GM12878 (cell line): ENCODE measurements at regions not wholly inside any gene's neighbourhood (a gene's known extent, or its start where the extent isn't known, plus 50 kb on each side); places are given as distances from the start of the nearest gene placed in this dataset.

Experiments used
- ATAC-seq: fragments of 200-7000 bp; cut with Tn5 transposase; 3 replicates; pipeline ENCODE4 v1.9.1; 2020; ENCODE audit warnings: mild to moderate bottlenecking, moderate library complexity
- BruUV-seq: library from RNA; stranded (reverse); fragments of 400-500 nt; replicated peaks from 2 replicates; lab custom pipeline; 2021; lab: Mats Ljungman, UMichigan
- CTCF ChIA-PET: fragments of 300-600 bp; sonication (Branson Sonifier 250); formaldehyde crosslinking; extraction: SDS; loops from one replicate; lab custom pipeline; 2021; ENCODE audit warnings: inconsistent platforms; lab: Yijun Ruan, JAX
- POLR2A ChIA-PET: fragments of 350-600 bp; formaldehyde crosslinking; extraction: SDS; loops from one replicate; lab custom pipeline; 2021; ENCODE audit warnings: inconsistent platforms; lab: Charles Lee
- RAD21 ChIA-PET: fragments of 300-600 bp; sonication (Branson Sonifier 250); formaldehyde crosslinking; loops from one replicate; lab custom pipeline; 2023; ENCODE audit warnings: antibody characterized with exemption; ENCODE audit not compliant: unreplicated experiment; lab: Charles Lee
- SMC1A ChIA-PET: fragments of 300-600 bp; sonication (Branson Sonifier 250); formaldehyde crosslinking; loops from one replicate; lab custom pipeline; 2023; ENCODE audit not compliant: unreplicated experiment, uncharacterized antibody; lab: Charles Lee
- DNase-seq: peaks from one replicate; pipeline ENCODE4 v3.0.0-alpha.2; 2011; ENCODE audit warnings: low read depth, low spot score
- FAIRE-seq: peaks from 3 replicates; lab custom pipeline; 2011; peaks lifted over from hg19 to GRCh38; lab: Jason Lieb, UNC
- H2AFZ ChIP-seq: 2 replicates; pipeline ENCODE4 v1.6.0; 2011; ENCODE audit warnings: low read depth, low read length, control low read depth; ENCODE audit not compliant: control insufficient read depth
- H3K27ac ChIP-seq: 2 replicates; pipeline ENCODE4 v1.5.1; 2011; ENCODE audit warnings: control low read depth; ENCODE audit not compliant: control insufficient read depth, insufficient read depth
- H3K27me3 ChIP-seq, 2 experiments: replicated peaks in 1 of 2; 2 replicates each; pipeline versions ENCODE4 v1.6.0 to v1.6.1; 2011; ENCODE audit warnings: low read length in 1 of 2; ENCODE audit not compliant: control insufficient read depth in 2 of 2, insufficient read depth in 2 of 2
- H3K36me3 ChIP-seq, 2 experiments: 2 replicates each; pipeline ENCODE4 v1.5.1; 2011; ENCODE audit warnings: low read length in 1 of 2; ENCODE audit not compliant: control insufficient read depth in 2 of 2, insufficient read depth in 2 of 2
- H3K4me1 ChIP-seq: 2 replicates; pipeline ENCODE4 v1.6.1; 2011; ENCODE audit warnings: mild to moderate bottlenecking, low read length, moderate library complexity, mixed read lengths; ENCODE audit not compliant: control insufficient read depth, insufficient read depth
- H3K4me2 ChIP-seq: 2 replicates; pipeline ENCODE4 v1.6.0; 2011; ENCODE audit warnings: control low read depth; ENCODE audit not compliant: control insufficient read depth, insufficient read depth
- H3K4me3 ChIP-seq: fragments of 200-600 bp; sonication (generic); 2 replicates; pipeline ENCODE4 v1.5.1; 2016
- H3K79me2 ChIP-seq: 2 replicates; pipeline ENCODE4 v1.6.0; 2011; ENCODE audit warnings: low read length; ENCODE audit not compliant: control insufficient read depth, insufficient read depth
- H3K9ac ChIP-seq: 2 replicates; pipeline ENCODE4 v1.8.0; 2011; ENCODE audit warnings: low read length, control low read depth, mixed read lengths; ENCODE audit not compliant: control insufficient read depth, insufficient read depth
- H3K9me3 ChIP-seq: replicated peaks from 3 replicates; pipeline ENCODE4 v1.5.1; 2011; ENCODE audit warnings: mild to moderate bottlenecking, low read length; ENCODE audit not compliant: control insufficient read depth, insufficient read depth
- H4K20me1 ChIP-seq: 2 replicates; pipeline ENCODE4 v1.6.0; 2011; ENCODE audit not compliant: control insufficient read depth, insufficient read depth
- CBX5 ChIP-seq: sonication (generic); IDR thresholded peaks from 2 replicates; pipeline ENCODE4 v1.6.1; 2016; ENCODE audit warnings: low read depth, moderate library complexity, mild to moderate bottlenecking, inconsistent platforms
- MTA2 ChIP-seq: fragments of 450-650 bp; IDR thresholded peaks from 2 replicates; pipeline ENCODE4 v1.6.1; 2016; ENCODE audit warnings: low read depth, mild to moderate bottlenecking, moderate library complexity
- SPI1 ChIP-seq: IDR thresholded peaks from 2 replicates; pipeline ENCODE4 v1.6.1; 2011; ENCODE audit warnings: low read depth, mild to moderate bottlenecking, low read length, moderate library complexity, borderline replicate concordance; ENCODE audit not compliant: insufficient read depth
- TBL1XR1 ChIP-seq: IDR thresholded peaks from 2 replicates; pipeline ENCODE4 v1.6.1; 2012; ENCODE audit warnings: low read depth, low read length, improper control_type of control experiment
- WGBS: methylation state at CpG from one replicate; pipeline ENCODE4 v1.1.6; 2016; ENCODE audit warnings: low lambda C conversion rate; ENCODE audit not compliant: insufficient replicate concordance, insufficient coverage; ENCODE audit errors: missing lambda C conversion rate; 5-methylcytosine and 5-hydroxymethylcytosine counted together
- in situ Hi-C: fragments of 300-500 bp; cut with MboI; formaldehyde crosslinking; loops from 9 replicates; pipeline ENCODE4 v1.14.3; 2018; ENCODE audit warnings: mixed read lengths
- intact Hi-C: fragments of 100-400 bp; cut with micrococcal nuclease; formaldehyde crosslinking; loops from one replicate; pipeline ENCODE4 v1.14.2; 2022; ENCODE audit not compliant: unreplicated experiment

- H2AFZ ChIP-seq: no peak overlapping the region
- no peaks in the 10 kb centered on the region for H3K36me3 ChIP-seq
- no TSS peak for BruUV-seq
- ChIA-PET POLR2A (no interaction called here), CTCF (interaction anchor here (0.9 to 1.0 kb wide), 3 partner anchors 11 to 55 kb away, joined by 3 read pairs; no protein-coding TSS in a partner anchor), SMC1A (interaction anchor here (2.4 kb wide), 1 partner anchor 55 kb away, joined by 5 read pairs; no protein-coding TSS in a partner anchor), RAD21 (interaction anchor here (0.7 kb wide), 1 partner anchor 279 kb away, joined by 3 read pairs; no protein-coding TSS in a partner anchor)
- in situ Hi-C loops (no loop called here), intact Hi-C loops (no loop called here)
- H3K9ac ChIP-seq: no peak overlapping the region
- H3K4me1 ChIP-seq: no peaks in the 10 kb centered on the region
- no peaks in the 10 kb centered on the region; the same call in 2 of the 3 replicates for H3K9me3 ChIP-seq
- H4K20me1 ChIP-seq: no peaks in the 10 kb centered on the region
- ATAC-seq (no peak), DNase-seq (no peak), FAIRE-seq (no peak)
- H3K27me3 ChIP-seq: no peaks in the 10 kb centered on the region
- H3K27ac ChIP-seq: no peak overlapping the region
- H3K4me3 ChIP-seq: no peak overlapping the region
- no peak for TF ChIP-seq CBX5
- 0 out of 2 replicates have a peak, but pooled peaks have one; percentile 39 for TF ChIP-seq MTA2
- H3K4me2 ChIP-seq: no peak overlapping the region
- no peaks in the 10 kb centered on the region for H3K79me2 ChIP-seq
Observed at GRCh38 chr4:153072661-153073060, 131.6 kb upstream of the TRIM2 start.

GRCh38 chr4:153074486-153074885 lies 129.8 kb upstream of the TRIM2 start:
- CTCF ChIA-PET: interaction anchor here (1.4 to 2.1 kb wide), 3 partner anchors 9 to 53 kb away, joined by 7 to 18 read pairs (median 8); no protein-coding TSS in a partner anchor
- intact Hi-C loops (no loop called here), in situ Hi-C loops (no loop called here)
- BruUV-seq: no TSS peak
- ATAC-seq (no peak), DNase-seq (no peak), FAIRE-seq (no peak)
- H3K4me3 ChIP-seq: no peak overlapping the region
- no peaks in the 10 kb centered on the region for H3K79me2 ChIP-seq
- SMC1A ChIA-PET: interaction anchor here (1.1 to 2.4 kb wide), 2 partner anchors 9 to 53 kb away, joined by 5 to 7 read pairs; no protein-coding TSS in a partner anchor
- no peaks in the 10 kb centered on the region for H3K4me1 ChIP-seq
- no peaks in the 10 kb centered on the region; the same call in 2 of the 3 replicates for H3K9me3 ChIP-seq
- RAD21 ChIA-PET: interaction anchor here (0.6 kb wide), 1 partner anchor 568 kb away, joined by 3 read pairs; no protein-coding TSS in a partner anchor
- POLR2A ChIA-PET: no interaction called here
- H3K36me3 ChIP-seq: no peaks in the 10 kb centered on the region
- H4K20me1 ChIP-seq: no peaks in the 10 kb centered on the region
- WGBS: 0% methylated on average over 1 of the region's 1 CpG
- no peaks in the 10 kb centered on the region for H3K27me3 ChIP-seq
- no peak overlapping the region for H3K27ac ChIP-seq
- H3K4me2 ChIP-seq: no peak overlapping the region
- no peak overlapping the region for H3K9ac ChIP-seq
- TF ChIP-seq SPI1 (no peak), TBL1XR1 (no peak)
- TF ChIP-seq, all 136 proteins: peak for 0
- H2AFZ ChIP-seq: no peak overlapping the region
